ENCODE measurements at regions not wholly inside any gene's neighbourhood (a gene's known extent, or its start where the extent isn't known, plus 50 kb on each side); places are given as distances from the start of the nearest gene placed in this dataset.

GRCh38 chr5:60447488-60447920 is 252.5 kb downstream of the DEPDC1B start:
- TF ChIP-seq POLR2A (IDR thresholded peaks at IDR 0.05) (no peak), CTCF (IDR thresholded peaks at IDR 0.05) (no peak)
